ENCODE measurements at regions not wholly inside any gene's neighbourhood (a gene's known extent, or its start where the extent isn't known, plus 50 kb on each side); places are given as distances from the start of the nearest gene placed in this dataset.
"Not testable (repeated sequence)": the region's sequence is repeated elsewhere in the genome, so short reads cannot be mapped to it uniquely, and the experiment has no call there.

- DNase-seq (ENCODE audit: low read depth, low spot score), result no peak
These were observed 740.9 kb downstream of the GALC start for GRCh38 chr14:87252103-87252502.

GRCh38 chr14:87251011-87251410 is 742.0 kb downstream of the GALC start:
- no peak for DNase-seq (ENCODE audit: low read depth, low spot score)

- no peak for DNase-seq (ENCODE audit: low read depth, low spot score)
These were observed 751.8 kb downstream of the GALC start for GRCh38 chr14:87241018-87241768.

DNA sequence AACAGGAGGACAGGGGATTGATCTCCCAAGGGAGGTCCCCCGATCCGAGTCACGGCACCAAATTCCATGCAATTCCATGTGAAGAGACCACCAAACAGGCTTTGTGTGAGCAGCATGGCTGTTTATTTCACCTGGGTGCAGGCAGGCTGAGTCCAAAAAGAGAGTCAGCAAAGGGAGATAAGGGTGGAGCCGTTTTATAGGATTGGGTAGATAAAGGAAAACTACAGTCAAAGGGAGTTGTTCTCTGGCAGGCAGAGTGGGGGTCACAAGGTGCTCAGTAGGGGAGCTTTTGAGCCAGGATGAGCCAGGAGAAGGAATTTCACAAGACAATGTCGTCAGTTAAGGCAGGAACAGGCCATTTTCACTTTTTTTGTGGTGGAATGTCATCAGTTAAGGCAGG is 752.7 kb downstream of the GALC start:
- not testable (repeated sequence) for DNase-seq (ENCODE audit: low read depth, low spot score)

- no peak for DNase-seq (ENCODE audit: low read depth, low spot score)
These were observed 759.1 kb downstream of the GALC start for GRCh38 chr14:87233806-87234384.

DNA sequence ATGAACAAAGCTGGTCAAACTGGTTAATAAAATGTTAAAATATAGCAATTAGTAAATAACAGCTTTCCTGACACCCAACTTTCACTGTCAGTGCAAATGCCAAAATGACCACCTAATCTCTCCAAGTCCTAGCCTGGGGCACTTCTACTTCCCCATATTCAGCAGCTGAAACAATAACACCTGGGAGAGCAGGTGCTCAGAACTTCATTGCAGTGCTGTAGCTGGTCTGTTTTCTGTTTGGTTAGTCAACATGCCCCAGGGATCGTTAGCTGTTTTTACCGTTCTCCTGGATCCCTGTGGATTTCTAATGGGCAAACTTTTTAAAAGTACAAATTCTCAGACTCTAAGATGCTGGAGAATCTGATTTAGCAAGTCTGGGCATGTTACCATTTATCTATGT is 759.7 kb downstream of the GALC start:
- no peak for DNase-seq (ENCODE audit: low read depth, low spot score)

DNA sequence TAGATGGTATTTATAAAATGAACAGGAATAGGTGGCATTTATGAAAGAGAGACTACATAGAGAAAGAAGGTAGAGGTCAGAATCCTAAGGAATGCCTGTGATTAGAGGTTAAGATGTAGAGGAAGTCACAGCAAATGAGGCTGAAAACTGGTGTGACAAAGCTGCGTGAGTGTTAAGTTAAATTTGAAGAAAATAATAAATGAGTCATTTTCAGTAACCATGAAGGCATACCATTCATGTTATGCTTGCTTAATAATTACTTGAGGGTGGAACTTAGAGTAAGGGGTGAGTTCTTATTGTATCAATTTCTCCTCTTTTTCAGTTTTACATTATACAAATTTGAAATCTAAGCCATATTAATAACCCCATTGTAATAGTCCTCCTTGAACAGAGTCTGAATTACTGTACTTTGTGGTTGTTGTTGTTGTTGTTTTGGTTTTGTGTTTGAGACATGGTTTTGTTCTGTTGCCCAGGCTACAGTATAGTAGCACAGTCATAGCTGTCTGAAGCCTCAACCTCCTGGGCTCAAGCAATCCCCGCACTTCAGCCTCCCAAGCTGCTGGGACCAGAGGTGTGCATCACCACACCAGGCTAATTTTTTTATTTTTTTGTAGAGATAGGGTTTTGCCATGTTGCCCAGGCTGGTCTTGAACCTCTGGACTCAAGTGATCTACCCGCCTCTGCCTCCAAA is 761.5 kb downstream of the GALC start:
- peak; percentile 3 for DNase-seq (ENCODE audit: low read depth, low spot score)

DNA sequence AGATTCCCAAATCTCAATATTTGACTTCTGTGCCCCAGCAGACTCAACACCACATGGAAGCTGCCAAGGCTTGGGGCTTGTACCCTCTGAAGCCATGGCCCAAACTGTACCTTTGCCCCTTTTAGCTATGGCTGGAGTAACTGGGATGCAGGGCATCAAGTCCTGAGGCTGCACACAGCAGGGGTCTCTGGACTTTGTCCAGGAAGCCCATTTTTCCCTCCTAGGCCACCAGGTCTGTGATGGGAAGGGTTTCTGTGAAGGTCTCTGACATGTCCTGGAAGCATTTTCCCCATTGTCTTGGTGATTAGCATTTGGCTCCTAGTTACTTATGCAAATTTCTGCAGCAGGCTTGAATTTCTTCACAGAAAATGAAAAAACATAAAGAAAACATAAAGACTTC is 762.3 kb downstream of the GALC start:
- no peak for DNase-seq (ENCODE audit: low read depth, low spot score)

DNA sequence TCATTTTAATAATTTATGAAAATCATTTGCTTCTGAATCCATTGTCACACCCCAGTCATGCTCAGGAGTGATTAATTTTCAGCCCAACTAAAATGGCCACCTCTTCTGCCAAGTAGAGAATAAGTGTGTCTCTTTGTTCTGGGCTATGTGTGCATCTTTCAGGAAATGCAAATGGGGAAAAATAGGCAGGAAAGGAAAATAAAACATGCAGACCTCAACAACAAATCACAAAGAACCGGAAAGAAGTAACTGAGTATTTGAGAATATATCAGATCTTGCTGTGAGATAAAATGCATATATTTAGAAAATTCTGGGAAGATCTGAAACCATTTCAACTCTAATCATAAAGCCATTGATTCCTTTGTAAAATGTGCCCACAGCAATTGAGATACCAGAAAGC is 763.9 kb downstream of the GALC start:
- DNase-seq (ENCODE audit: low read depth, low spot score), result no peak

GRCh38 chr14:87217023-87217422 is 776.0 kb downstream of the GALC start:
- no peak for DNase-seq (ENCODE audit: low read depth, low spot score)

GRCh38 chr14:87214558-87214957 is 778.4 kb downstream of the GALC start:
- DNase-seq (ENCODE audit: low read depth, low spot score), result no peak

- DNase-seq (ENCODE audit: low read depth, low spot score), result no peak
These were observed 785.2 kb downstream of the GALC start for GRCh38 chr14:87207756-87208155.

DNA sequence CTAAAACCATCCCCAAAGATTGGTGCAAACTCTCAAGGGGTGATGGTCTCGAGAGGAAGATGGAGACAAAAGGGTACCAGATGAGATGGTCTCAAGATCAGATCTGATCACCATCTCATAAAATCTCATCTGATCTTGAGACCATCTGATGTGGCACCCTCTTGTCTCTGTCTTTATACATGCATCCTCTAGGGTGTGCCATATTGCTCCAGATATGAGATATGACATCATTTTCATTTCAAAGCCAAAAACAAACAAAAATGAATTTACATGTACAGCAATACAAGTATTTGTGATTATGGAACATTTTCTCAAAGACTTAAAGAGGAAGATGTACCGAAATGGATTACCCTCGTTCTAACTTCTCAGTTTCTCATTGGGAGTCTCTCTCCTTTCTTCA is 787.2 kb downstream of the GALC start:
- no peak for DNase-seq (ENCODE audit: low read depth, low spot score)

- DNase-seq (ENCODE audit: low read depth, low spot score), result no peak
These were observed 789.6 kb downstream of the GALC start for GRCh38 chr14:87203346-87203745.

- DNase-seq (ENCODE audit: low read depth, low spot score), result no peak
These were observed 793.6 kb downstream of the GALC start for GRCh38 chr14:87199381-87199780.

- no peak for DNase-seq (ENCODE audit: low read depth, low spot score)
These were observed 796.5 kb downstream of the GALC start for GRCh38 chr14:87196436-87196835.

- no peak for DNase-seq (ENCODE audit: low read depth, low spot score)
These were observed 805.2 kb downstream of the GALC start for GRCh38 chr14:87187786-87188185.

DNA sequence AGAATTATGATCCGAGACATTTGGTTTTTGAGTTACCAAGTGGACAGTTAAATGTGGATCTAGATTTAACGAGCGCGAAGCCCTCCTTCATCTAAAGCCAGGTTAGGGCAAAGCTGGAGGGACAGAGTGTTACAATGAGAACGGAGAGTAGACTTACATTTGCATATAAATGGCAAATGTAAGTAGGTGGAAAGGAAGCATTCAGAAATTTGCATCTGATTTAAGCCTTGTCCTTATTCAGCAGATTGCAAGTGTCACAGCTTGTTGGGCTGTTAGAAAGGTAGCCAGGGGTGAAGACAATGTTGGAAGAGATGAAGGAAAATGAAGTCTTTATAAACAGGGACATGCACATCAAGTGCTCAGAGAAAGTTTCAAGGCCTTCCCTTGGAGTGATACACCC is 806.2 kb downstream of the GALC start:
- DNase-seq (ENCODE audit: low read depth, low spot score), result no peak

DNA sequence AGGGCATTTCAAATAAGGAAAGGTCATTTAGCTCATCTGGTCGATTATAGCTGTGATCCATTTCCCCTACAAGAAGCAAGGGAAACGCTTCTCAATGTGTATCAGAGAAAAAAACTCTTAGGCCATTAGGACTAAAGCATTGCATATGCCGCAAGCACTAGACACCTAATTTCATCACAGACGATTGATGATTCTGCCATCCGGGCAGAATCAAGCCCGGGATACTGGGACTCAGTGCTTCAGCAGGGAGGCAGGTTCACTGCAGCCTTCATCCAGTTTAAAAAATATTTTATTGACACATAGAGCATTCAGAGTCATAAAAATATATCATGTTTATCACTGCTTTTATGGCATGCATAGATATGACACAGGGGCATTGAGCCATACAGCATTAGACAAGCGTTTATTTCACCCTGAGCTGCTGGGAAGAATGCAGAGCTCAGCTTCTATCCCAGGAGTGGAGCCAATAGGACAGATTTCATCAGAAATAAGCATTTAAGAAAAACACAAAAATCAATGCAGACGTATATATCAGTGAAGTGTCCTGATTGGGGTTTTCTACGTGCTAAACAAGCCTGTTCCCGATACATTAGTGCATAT is 806.9 kb downstream of the GALC start:
- no peak for DNase-seq (ENCODE audit: low read depth, low spot score)

DNA sequence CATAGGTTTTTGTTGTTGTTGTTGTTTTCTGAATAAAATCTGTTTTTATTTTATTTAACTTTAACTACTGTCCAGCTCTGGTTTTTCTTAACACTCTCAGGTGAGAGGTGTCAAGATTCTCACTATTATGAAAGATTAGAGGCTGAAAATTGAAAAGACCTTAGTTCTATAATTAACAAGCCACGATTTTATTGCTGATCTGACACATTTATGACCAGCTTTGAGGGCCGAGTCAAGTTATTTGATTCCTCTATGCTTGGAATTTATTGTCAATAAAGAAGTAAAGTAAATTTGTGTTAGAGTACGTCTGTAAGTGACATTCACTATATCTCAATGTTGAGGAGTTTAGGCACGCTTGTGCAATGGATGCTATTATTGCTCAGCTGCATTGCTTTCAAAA is 808.8 kb downstream of the GALC start:
- DNase-seq (ENCODE audit: low read depth, low spot score), result no peak

GRCh38 chr14:87181288-87181687 is 811.7 kb downstream of the GALC start:
- no peak for DNase-seq (ENCODE audit: low read depth, low spot score)

GRCh38 chr14:87179936-87180335 is 813.0 kb downstream of the GALC start:
- DNase-seq (ENCODE audit: low read depth, low spot score), result no peak

GRCh38 chr14:87178277-87178676 is 814.7 kb downstream of the GALC start:
- DNase-seq (ENCODE audit: low read depth, low spot score), result no peak

Measured in astrocyte of the hippocampus (primary cell).